ENCODE measurements at regions not wholly inside any gene's neighbourhood (a gene's known extent, or its start where the extent isn't known, plus 50 kb on each side); places are given as distances from the start of the nearest gene placed in this dataset.

- TF ChIP-seq CTCF (IDR thresholded peaks at IDR 0.05) (no peak), POLR2AphosphoS5 (IDR thresholded peaks at IDR 0.05; ENCODE audit: insufficient read depth in 1 of 2, low read depth in 1 of 2) (no peak), POLR2A (IDR thresholded peaks at IDR 0.05) (no peak)
- Histone ChIP-seq H3K27ac (no peak overlapping the region), H3K9me3 (no peaks in the 10 kb centered on the region), H3K27me3 (no peaks in the 10 kb centered on the region), H3K4me3 (no peak overlapping the region), H3K4me1 (no peaks in the 10 kb centered on the region), H3K36me3 (no peaks in the 10 kb centered on the region)
- no peak for DNase-seq (ENCODE audit: extremely low spot score in 2 of 2)
- intact Hi-C loops (cut with DNase I): no loop called here
These were observed 553.5 kb upstream of the MEF2C start for GRCh38 chr5:89436464-89436863.

- intact Hi-C loops (cut with DNase I): no loop called here
- no peaks in the 10 kb centered on the region for H3K4me1 ChIP-seq
- no peak overlapping the region for H3K4me3 ChIP-seq
- H3K36me3 ChIP-seq: no peaks in the 10 kb centered on the region
- no peaks in the 10 kb centered on the region for H3K9me3 ChIP-seq
- H3K27me3 ChIP-seq: no peaks in the 10 kb centered on the region
- no peak for DNase-seq (ENCODE audit: extremely low spot score in 2 of 2)
- TF ChIP-seq CTCF (IDR thresholded peaks at IDR 0.05) (no peak), POLR2AphosphoS5 (IDR thresholded peaks at IDR 0.05; ENCODE audit: insufficient read depth in 1 of 2, low read depth in 1 of 2) (no peak), POLR2A (IDR thresholded peaks at IDR 0.05) (no peak)
- no peak overlapping the region for H3K27ac ChIP-seq
These were observed 552.4 kb upstream of the MEF2C start for GRCh38 chr5:89435347-89435746.

- intact Hi-C loops (cut with DNase I): no loop called here
- Histone ChIP-seq H3K27me3 (no peaks in the 10 kb centered on the region), H3K9me3 (no peaks in the 10 kb centered on the region), H3K4me3 (no peak overlapping the region), H3K27ac (no peak overlapping the region), H3K36me3 (no peaks in the 10 kb centered on the region), H3K4me1 (no peaks in the 10 kb centered on the region)
- no peak for TF ChIP-seq POLR2A (IDR thresholded peaks at IDR 0.05)
- DNase-seq (ENCODE audit: extremely low spot score in 2 of 2): no peak
These were observed 545.6 kb upstream of the MEF2C start for GRCh38 chr5:89428624-89429023.

DNA sequence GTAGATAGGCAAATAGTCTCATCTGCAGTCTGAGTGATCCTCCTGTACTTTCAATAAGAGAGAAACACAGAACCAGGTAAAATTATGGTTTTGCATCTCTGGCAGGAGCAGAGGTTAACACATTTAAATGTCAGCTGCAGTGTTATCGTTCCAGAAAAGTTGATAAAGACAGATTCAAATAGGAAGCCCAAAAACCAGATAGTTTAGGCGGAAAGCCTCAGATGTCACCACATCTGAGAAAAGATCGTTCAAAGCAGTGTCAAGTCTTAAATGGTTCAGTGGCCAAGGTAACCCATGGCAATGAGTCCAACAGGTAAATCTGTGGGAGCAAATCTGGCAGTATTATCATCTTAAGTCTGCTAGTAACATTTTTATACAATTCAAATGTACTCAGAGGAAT, 542.1 kb upstream of the MEF2C start:
- no peak overlapping the region for H3K4me3 ChIP-seq
- TF ChIP-seq CTCF (IDR thresholded peaks at IDR 0.05) (no peak), POLR2A (IDR thresholded peaks at IDR 0.05) (no peak), POLR2AphosphoS5 (IDR thresholded peaks at IDR 0.05; ENCODE audit: insufficient read depth in 1 of 2, low read depth in 1 of 2) (no peak)
- H3K4me1 ChIP-seq: no peaks in the 10 kb centered on the region
- H3K36me3 ChIP-seq: no peaks in the 10 kb centered on the region
- no peak overlapping the region for H3K27ac ChIP-seq
- intact Hi-C loops (cut with DNase I): no loop called here
- DNase-seq (ENCODE audit: extremely low spot score in 2 of 2): no peak
- H3K9me3 ChIP-seq: no peaks in the 10 kb centered on the region
- H3K27me3 ChIP-seq: no peaks in the 10 kb centered on the region

- Histone ChIP-seq H3K4me3 (no peak overlapping the region), H3K27ac (no peak overlapping the region), H3K9me3 (no peaks in the 10 kb centered on the region), H3K27me3 (no peaks in the 10 kb centered on the region), H3K4me1 (no peaks in the 10 kb centered on the region), H3K36me3 (no peaks in the 10 kb centered on the region)
- DNase-seq (ENCODE audit: extremely low spot score in 2 of 2): no peak
- TF ChIP-seq POLR2A (IDR thresholded peaks at IDR 0.05) (no peak), POLR2AphosphoS5 (IDR thresholded peaks at IDR 0.05; ENCODE audit: insufficient read depth in 1 of 2, low read depth in 1 of 2) (no peak), CTCF (IDR thresholded peaks at IDR 0.05) (no peak)
- intact Hi-C loops (cut with DNase I): no loop called here
These were observed 538.1 kb upstream of the MEF2C start for GRCh38 chr5:89421035-89421434.
